ENCODE measurements at regions not wholly inside any gene's neighbourhood (a gene's known extent, or its start where the extent isn't known, plus 50 kb on each side); places are given as distances from the start of the nearest gene placed in this dataset.
"Not testable (repeated sequence)": the region's sequence is repeated elsewhere in the genome, so short reads cannot be mapped to it uniquely, and the experiment has no call there.

DNA sequence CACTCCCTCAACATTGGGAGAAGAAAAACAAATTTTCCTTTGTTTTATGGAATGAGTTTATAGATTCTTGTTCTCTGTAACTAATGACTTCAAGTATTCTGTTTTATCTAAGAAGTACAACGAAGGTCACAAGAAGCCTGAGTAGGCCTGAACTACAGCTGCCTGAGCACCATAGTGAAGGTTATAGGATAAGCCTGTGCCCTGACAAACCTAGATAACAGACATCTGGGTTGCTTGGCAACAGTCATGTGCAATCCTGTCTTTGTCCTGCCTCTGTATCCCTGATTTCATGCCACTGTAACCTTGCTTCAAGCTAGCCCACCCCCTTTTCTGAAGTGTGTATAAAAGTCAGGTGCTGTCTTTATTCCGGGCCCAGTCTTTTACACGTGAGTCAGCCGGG is 520.8 kb downstream of the KCNJ18 start:
- TF ChIP-seq, protein P1, sequence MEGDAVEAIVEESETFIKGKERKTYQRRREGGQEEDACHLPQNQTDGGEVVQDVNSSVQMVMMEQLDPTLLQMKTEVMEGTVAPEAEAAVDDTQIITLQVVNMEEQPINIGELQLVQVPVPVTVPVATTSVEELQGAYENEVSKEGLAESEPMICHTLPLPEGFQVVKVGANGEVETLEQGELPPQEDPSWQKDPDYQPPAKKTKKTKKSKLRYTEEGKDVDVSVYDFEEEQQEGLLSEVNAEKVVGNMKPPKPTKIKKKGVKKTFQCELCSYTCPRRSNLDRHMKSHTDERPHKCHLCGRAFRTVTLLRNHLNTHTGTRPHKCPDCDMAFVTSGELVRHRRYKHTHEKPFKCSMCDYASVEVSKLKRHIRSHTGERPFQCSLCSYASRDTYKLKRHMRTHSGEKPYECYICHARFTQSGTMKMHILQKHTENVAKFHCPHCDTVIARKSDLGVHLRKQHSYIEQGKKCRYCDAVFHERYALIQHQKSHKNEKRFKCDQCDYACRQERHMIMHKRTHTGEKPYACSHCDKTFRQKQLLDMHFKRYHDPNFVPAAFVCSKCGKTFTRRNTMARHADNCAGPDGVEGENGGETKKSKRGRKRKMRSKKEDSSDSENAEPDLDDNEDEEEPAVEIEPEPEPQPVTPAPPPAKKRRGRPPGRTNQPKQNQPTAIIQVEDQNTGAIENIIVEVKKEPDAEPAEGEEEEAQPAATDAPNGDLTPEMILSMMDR (IDR thresholded peaks at IDR 0.05) = not testable (repeated sequence)
- TF ChIP-seq POLR2A (IDR thresholded peaks at IDR 0.05; ENCODE audit: low read length) = not testable (repeated sequence)
- TF ChIP-seq, protein P2, sequence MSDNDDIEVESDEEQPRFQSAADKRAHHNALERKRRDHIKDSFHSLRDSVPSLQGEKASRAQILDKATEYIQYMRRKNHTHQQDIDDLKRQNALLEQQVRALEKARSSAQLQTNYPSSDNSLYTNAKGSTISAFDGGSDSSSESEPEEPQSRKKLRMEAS (IDR thresholded peaks at IDR 0.05) = not testable (repeated sequence)
